HG02588 (cell line): ENCODE measurements at regions not wholly inside any gene's neighbourhood (a gene's known extent, or its start where the extent isn't known, plus 50 kb on each side); places are given as distances from the start of the nearest gene placed in this dataset.

Source experiments
- ATAC-seq: cut with Tn5 transposase; IDR thresholded peaks from one replicate; pipeline ENCODE4 v1.9.1; 2021; ENCODE audit warnings: mild to moderate bottlenecking, moderate library complexity; ENCODE audit not compliant: unreplicated experiment

DNA sequence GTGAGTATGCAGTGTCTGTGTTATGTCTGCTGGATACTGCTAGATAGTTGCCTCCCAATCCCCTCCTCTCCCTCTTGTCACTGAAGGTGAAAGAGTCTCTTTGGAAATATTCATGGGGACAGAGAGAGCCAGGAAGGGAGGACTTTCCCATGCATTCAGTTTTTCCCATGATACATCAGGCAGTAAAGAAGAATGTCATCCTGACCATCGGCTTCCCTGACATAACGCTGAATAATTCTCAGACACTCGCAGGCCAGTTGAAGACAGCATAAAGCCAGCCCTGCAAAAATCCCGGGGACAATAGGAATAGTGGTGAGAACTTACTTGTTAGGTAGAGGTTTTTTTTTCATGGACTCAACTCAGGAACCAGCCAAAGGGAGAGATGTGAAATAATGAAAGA, 58.1 kb downstream of the KLF4 start:
- no peak for ATAC-seq

DNA sequence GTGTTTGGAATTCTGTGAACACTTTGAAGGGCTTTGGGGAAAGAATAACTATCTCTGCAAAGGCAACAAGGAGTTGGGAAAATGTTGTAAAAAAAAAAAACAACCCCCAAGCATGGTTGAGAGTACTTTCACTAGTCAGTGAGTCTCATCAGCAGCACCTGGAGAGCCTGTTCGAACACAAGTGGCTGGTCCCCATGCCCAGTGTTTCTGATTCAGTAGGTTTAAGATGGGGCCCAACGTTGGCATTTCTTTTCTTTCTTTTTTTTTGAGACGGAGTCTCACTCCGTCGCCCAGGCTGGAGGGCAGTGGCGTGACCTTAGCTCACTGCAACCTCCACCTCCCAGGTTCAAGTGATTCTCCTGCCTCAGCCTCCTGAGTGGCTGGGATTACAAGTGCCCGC, 59.5 kb downstream of the KLF4 start:
- ATAC-seq = no peak

DNA sequence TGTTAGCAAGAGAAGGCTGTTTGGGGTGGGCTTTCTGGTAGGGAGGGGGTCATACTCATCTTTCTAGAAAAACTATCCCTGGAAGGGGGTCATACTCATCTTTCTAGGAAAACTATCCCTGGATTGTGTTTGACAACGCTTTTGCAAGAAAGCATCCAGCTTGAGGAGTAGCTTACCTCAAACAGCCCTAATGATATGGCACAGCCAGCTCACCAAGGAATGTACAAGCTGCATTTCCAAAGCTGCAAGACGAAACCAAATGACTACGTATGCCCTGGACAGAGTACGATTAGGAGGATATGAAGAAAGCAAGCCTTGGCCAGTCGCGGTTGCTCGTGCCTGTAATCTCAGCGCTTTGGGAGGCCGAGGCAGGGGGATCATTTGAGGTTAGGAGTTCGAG, 63.4 kb downstream of the KLF4 start:
- no peak for ATAC-seq

DNA sequence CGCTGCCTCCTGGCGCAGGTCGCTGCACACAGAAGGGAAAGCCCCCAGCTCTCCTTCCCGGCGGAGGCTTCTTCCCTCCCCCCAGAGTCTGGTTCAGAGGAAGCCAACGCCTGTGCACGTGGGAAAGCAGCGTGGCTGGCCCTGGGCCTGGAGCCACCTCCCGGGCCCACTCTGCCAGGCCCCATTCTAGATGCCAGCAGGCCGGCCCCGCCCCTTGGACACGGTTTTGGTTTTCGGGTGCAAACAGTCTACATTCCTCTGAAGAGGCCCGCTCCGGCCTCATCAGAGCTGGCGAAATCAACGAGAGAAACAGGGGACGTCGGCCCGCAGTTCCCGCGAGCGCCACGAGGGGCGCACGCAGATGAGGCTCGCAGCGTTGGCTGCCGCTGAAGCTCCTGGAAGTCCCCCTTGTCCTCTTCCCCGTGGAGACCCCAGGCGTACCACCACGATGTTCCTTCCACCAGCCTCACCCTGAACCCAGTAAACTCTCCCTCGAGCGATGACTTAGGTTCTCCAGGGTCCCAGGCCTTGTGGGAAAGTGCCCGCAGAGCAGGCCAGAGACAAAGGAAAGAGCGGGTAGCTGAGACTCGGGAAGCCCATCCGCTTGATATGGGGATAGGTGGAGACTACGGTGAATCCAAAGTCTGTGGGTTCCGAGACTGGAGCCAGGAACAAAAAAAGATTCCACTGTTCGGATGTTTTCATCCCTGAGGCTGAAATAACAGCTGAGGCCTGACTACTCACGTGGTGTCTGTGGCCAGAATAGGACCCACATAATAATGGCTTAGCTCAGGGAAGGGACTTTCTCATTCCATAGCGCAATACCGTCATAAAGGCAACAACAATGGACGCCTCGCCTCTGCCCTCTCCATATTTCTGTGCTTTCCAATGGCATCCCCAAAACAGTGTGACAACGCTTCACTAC, 64.2 kb downstream of the KLF4 start:
- peak; percentile 83 for ATAC-seq

DNA sequence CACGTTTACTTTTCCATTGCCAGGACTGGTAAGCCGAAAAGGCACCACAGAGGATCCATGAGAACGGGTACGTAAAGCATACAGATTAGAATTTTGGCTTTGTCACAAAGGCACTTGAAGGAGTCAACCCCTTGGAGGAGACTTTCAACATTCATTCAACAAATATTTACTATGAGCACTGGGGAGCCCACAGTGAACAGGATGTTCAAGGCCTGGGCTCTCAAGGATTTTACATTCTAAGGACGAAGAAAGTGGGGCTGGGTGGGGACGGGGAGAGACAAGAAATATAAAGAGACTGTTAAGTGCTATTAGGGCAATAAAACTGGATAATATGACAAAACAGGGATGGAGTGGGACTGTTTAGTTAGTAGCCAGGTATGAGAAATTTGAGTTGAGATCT, 66.0 kb downstream of the KLF4 start:
- ATAC-seq = no peak

DNA sequence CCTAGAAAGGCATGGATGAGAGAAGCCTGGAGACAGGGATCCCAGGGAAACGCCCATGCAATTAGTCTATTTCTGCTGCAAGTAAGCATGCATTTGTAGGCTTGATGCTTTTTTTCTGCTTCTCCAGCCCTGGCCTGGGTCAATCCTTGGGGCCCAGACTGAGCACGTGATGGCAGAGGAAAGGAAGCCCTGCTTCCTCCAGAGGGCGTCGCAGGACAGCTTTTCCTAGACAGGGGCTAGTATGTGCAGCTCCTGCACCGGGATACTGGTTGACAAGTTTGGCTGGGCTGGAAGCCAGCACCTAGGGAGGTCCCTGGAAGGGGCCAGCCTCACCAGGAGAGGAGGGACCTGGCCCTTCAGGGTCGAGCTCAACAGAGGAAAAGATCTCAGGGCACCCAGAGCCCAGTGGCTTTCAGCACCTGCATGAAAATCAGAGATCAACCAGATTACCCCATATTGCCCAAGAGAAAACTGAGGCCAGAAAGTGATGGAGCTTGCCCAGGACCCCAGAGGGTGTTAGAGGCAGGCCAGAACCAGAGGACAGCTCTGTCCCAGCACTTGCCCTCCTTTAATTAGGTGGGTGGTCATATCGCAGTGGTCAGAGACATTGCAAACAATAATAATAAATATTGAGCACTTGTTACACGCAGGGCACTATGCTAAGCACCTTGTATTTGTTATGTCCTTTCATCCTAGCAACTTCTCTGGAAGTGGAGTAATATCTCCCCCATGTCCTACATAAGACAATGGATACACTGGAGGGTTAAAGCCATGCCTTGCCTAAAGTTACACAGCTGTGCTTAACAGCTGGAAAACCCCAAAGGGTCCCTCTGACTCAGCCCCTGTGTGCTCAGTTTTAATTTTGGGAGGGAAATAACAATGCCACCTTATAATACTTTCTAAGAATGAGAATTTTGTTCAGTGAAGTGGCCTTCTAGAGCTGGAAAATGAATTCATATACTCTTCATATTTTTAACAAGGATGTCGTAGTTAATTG, 67.1 kb downstream of the KLF4 start:
- no peak for ATAC-seq

DNA sequence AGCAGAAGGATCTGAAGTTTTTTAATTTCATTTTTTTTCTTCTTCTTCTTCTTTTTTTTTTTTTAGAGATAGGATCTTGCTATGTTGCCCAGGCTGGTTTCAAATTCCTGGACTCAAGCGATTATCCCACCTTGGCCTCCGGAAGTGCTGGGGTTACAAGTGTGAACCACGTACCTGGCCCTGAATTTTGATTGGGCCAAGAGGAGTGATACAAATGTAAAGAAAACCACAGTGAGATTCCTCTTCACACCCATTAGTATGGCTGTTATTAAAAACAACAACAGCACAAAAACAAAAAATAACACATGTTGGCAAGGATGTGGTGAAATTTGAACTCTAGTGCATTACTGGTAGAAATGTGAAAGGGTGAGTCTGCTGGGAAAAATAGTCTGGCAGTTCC, 79.1 kb downstream of the KLF4 start:
- ATAC-seq = no peak

DNA sequence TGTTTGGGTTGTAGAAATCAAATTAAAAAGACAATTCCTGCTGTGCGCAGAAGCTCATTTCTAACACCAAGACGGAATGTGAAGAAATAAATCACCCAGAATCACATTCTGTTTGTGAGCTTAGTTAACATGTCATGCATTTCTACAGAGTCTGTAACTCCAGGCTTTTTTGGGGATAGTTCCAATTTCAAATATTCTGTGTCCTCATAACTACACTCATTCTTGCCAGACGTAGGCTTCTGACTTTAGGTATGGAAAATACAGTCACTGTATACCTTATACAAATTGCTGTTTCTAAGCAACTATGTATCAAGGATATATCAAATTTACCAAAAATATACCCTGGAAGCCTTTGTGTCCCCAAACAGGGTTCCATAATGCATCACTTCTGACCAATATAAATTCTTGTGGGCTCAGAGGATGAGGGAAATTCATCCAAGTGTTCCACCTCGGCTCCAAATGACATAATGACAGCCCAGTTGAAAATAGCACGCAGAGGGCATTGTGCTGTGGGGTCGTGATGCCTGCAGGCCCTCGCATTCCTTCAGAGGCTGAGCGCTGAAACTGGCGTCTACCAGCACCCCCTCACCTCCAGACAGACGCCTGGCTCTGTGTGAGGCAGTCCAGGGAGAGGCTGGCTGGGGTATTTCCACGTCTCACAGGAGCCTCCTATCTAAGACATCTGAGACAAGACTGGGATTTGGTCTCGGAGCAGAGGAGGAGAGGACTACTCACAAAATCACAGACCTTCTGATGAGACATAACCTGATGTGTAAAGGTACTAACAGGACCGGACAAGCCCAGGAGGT, 79.8 kb downstream of the KLF4 start:
- no peak for ATAC-seq

DNA sequence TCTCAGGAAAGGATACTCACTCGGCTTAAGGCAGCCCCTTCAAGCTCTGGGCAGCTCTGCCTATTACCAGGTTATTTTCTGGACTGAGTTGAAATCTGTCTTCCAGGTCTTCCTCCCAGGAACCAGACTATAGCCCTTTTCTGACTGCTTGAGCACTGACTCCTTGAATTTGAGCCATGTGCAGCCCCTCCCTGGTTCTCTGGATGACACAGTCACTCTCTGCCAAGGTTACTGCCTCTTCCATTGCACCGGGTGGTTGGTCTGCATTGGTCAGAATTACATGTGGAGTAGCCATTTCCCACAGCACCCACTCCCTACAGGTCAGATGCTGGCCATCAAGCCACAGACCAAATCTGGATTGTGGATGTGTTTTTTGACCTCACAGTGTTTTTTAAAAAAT, 81.9 kb downstream of the KLF4 start:
- ATAC-seq = no peak

DNA sequence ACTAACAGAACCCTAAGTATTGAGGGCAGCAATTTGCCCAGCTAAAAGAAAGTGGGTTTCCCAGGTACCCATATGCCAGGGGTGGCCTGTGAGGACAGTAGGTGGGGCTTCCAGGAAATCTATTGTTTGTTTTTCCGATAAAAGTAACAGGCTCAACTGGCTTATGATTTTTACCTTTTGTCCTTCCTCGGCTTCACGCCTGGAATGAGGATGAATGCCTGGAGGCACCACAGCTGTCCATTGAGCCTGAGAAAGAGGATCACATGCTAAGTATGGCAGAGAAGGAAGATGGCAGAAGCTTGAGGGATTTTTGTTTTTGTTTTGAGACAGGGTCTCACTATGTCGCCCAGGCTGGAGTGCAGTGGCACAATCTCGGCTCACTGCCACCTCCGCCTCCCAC, 84.1 kb downstream of the KLF4 start:
- no peak for ATAC-seq

DNA sequence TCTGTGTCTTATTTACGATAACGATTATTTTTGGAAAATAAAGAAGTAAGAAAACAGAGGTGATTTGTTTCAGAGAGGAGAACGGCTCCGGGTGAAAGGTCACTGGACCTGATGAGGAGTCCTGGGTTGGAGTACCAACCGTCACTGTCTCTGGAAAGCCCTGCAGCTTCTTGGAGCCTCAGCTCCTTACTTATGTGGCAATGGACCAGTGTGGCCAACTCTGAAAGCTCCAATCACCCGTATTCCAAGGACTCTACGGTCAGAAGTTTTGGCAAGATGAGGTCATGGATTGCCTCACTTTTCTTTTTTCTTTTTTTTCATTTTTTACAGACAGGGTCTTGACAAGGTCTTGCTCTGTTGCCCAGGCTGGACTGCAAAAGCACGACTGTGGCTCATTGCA, 84.8 kb downstream of the KLF4 start:
- ATAC-seq = no peak

DNA sequence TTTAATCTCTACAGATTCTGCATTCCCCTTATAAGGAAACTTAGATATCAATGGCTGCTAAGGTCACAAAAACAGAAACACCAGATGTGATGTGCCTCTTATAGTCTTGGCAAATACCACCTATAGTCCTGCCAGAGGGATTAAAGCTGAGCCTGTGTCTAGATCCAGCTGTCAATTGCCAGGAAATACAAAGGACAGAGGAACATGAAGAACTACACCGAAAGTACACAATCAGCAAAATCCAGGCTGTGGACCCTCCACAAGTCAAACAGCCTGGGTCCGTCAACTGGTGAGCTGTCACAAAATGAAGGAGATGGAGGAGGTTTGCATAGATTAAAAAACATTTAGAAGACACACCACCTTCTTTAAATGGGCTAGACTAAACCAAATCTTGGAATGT, 85.4 kb downstream of the KLF4 start:
- ATAC-seq = no peak

DNA sequence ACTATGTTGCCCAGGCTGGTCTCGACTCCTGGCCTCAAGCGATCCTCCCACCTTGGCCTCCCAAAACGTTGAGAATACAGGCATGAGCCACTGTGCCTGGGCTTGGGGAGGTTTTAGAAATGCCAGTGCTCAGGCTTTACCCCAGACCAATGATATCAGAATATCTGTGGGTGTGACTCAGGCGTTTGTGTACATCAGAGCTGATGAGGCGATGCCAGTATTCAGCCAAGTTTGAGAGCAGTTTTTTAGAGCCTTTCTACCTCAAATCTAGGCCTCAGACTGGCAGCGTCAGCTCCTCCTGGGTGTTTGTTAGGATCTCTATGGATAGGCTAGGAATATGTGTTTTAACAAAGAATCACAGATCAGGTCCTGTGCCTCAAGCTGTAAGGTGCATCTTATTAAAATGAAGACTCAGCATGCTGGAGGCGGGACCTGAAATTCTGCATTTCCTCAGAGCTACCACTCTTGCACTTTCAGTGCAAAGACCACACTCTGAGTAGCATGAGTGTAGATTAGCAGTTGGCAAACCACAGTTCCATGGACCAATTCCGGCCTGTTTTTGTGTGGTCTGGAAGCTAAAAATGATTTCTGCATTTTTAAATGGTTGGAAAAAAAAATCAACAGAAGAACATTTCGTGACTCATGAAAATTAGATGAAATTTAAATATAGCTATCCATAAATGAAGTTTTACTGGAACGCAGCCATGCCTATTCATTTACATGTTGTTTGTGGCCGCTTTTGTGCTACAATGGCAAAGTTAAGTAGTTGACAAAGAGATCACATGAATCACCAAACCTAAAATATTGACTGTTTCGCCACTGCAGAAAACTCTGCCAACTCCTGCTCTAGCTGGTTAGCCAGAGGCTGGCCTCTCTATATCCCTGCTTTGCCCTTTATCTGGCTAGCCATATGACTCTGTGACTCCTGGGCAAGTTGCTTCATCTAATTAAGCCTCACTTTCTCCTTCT, 92.2 kb downstream of the KLF4 start:
- no peak for ATAC-seq

DNA sequence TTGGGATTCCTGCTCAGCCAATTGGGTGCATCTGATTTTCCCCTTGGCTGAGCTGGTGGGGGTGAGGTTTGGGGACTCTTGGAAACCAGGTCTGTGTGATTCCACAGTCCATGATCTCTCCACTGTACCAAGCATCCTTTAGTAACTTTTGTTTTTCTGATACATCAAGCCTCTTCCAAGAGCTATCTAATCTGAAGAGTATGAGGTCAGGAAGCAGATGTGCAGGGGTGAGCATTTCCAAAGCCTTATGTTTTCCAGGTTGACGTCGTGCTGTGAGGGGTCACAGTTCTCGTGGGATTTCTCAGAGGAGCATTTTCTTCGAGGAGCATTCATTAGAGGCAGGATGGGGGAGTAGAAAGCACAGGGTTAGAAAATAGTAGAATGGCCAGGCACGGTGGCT, 95.3 kb downstream of the KLF4 start:
- no peak for ATAC-seq

DNA sequence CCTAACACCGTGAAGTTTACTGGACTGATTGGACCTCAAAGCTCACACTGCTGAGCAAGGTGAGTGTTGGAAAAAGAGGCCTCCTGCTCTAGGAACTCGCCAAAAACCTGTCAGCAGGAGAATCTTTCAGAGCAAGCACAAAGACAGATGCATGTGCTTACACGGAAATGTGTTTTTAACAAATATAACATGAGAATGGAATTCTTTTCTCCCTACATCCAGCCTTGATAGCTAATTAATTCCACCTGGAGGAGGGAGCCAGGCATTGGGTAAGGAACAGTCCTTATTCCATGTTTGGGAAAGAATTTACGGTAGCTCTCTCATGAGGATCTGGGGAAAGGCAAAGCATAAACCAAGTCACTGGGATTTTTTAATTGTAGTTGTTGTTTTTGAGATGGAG, 98.8 kb downstream of the KLF4 start:
- no peak for ATAC-seq

DNA sequence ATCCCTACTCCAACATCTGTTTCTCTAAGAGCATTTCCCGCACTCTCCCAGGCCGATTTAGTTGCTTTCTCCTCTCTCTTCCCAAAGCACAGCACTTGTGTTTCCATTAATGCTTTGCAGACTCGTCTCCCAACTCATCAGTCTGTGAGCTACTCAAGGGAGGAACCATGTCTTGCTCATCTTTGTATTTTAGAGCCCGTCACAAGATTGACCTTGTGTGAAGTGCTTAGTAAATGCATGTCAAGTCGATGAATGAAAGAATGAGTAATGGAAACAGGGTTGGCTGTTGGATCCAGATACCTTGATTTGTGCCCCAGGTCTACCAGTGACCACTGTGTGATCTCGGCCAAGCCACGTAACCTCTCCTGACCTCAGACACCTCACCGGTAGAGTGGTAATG, 99.3 kb downstream of the KLF4 start:
- no peak for ATAC-seq

DNA sequence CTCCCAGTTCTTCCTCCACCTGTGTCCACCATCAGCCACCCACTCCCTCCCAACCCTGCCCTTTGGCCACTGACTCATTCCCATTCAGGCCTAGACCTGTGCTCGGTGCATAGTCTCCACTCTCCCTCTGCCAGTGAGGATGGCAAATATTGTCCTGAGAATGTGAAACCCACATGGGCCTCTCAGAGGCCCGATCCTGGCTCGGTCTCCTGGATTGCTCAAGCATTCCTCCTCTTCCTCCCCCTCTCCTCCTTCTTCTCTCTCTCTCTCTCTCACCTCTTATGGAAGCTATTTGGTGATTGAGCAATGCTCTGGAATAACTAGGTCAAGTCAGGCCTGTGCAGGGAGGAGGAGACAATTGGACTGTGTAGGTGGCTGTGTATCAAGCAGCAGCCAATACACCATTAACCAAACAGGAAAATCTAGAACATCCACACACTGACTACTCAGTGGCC, 99.9 kb downstream of the KLF4 start:
- ATAC-seq = no peak

DNA sequence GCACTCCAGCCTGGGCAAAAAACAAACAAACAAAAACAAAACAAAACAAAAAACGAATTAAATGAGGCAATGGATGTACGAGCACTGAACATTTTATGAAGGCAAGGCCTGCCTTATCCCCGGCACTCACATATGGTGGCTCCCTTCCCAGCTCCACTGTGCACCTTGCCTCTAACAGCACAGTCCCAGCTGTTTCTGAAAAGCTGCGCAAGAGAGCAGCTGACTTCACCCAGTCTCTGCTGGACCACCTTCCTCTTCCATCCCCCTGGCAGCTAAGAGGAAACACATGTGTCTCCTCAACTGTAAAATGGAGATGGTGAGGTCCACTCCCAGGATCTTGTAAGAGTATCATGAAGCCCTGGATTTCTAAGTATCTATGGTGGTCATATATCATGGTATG, 100.7 kb downstream of the KLF4 start:
- ATAC-seq = no peak

DNA sequence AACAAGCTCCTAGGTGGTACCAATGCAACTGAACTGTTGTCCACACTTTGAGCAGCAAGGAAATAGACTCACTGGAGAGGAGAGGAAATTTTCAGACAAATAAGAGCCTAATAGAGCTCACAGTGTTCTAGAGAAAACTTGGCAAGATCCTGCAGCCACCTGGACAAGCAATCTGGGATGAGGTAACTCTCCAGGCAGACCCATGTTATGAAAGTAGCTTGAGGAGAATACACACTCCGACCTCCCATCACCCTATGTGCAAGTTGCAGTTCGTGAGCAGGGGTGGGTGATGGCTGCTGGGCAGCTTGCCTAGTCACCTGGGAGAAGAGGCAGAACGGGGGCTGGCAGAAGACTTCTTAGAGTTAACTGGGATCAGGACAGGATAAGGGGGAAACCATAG, 102.2 kb downstream of the KLF4 start:
- no peak for ATAC-seq

DNA sequence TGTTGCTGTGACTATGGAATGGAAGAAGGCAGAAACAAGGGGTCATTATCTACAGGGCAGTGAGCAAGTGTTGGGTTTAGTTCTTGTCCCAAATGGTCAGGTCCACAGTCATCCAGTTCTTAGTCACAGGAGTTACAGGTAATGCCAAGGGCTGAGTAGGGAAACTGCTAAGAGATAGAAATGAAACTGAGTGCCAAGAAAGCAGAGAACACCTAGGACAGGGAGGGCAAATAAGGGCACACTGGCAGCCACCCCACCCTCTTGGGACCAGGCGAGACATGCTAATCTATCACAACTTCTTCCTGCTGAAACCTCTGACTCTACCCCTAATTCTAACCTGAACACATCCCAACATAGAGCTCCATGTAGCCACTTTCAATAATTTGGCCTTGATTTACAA, 103.2 kb downstream of the KLF4 start:
- ATAC-seq = no peak
